Smooth muscle cell (in vitro differentiated cells): ENCODE measurements at regions not wholly inside any gene's neighbourhood (a gene's known extent, or its start where the extent isn't known, plus 50 kb on each side); places are given as distances from the start of the nearest gene placed in this dataset.

Experiments
- DNase-seq: peaks from one replicate; lab custom pipeline; 2025; ENCODE audit not compliant: unreplicated experiment; lab: John Stamatoyannopoulos, UW
- H2AFZ ChIP-seq: fragments of 200-600 bp; sonication (generic); 2 replicates; pipeline ENCODE4 v1.6.0; 2016; ENCODE audit warnings: antibody characterized with exemption, low read depth, mild to moderate bottlenecking
- H3F3A ChIP-seq: fragments of 200-600 bp; sonication (generic); 2 replicates; pipeline ENCODE4 v1.6.0; 2017; ENCODE audit warnings: antibody characterized with exemption, low read depth
- H3K27ac ChIP-seq: fragments of 200-600 bp; sonication (generic); 2 replicates; pipeline ENCODE4 v1.5.1; 2016; ENCODE audit warnings: low read depth, mild to moderate bottlenecking
- H3K27me3 ChIP-seq: fragments of 200-600 bp; sonication (generic); 2 replicates; pipeline ENCODE4 v1.6.1; 2016; ENCODE audit warnings: low read depth, mild to moderate bottlenecking
- H3K36me3 ChIP-seq: fragments of 200-600 bp; sonication (generic); 2 replicates; pipeline ENCODE4 v1.5.1; 2016; ENCODE audit warnings: low read depth
- H3K4me1 ChIP-seq: fragments of 200-600 bp; sonication (generic); 2 replicates; pipeline ENCODE4 v1.5.1; 2016; ENCODE audit warnings: low read depth
- H3K4me2 ChIP-seq: fragments of 200-600 bp; sonication (generic); 2 replicates; pipeline ENCODE4 v1.6.0; 2016; ENCODE audit warnings: mild to moderate bottlenecking
- H3K4me3 ChIP-seq: fragments of 200-600 bp; sonication (generic); 2 replicates; pipeline ENCODE4 v1.5.1; 2016; ENCODE audit warnings: mild to moderate bottlenecking
- H3K79me2 ChIP-seq: fragments of 200-600 bp; sonication (generic); 2 replicates; pipeline ENCODE4 v1.6.0; 2016; ENCODE audit warnings: low read depth, mild to moderate bottlenecking
- H3K9ac ChIP-seq: fragments of 200-600 bp; sonication (generic); 2 replicates; pipeline ENCODE4 v1.6.0; 2016; ENCODE audit warnings: low read depth
- H3K9me3 ChIP-seq: fragments of 200-600 bp; sonication (generic); replicated peaks from 2 replicates; pipeline ENCODE4 v1.5.1; 2016; ENCODE audit warnings: low read depth
- H4K20me1 ChIP-seq: fragments of 200-600 bp; sonication (generic); 2 replicates; pipeline ENCODE4 v1.6.0; 2016; ENCODE audit warnings: low read depth
- WGBS: methylation state at CpG from one replicate; pipeline ENCODE4 v1.1.7; 2016; ENCODE audit warnings: low lambda C conversion rate; 5-methylcytosine and 5-hydroxymethylcytosine counted together
- TF ChIP-seq, protein P1 (sequence below): fragments of 200-600 bp; sonication (generic); IDR thresholded peaks from 2 replicates; pipeline ENCODE4 v1.5.1; 2017; ENCODE audit warnings: borderline replicate concordance, mild to moderate bottlenecking, antibody characterized with exemption; ENCODE audit not compliant: insufficient read depth, poor library complexity, severe bottlenecking

DNA sequence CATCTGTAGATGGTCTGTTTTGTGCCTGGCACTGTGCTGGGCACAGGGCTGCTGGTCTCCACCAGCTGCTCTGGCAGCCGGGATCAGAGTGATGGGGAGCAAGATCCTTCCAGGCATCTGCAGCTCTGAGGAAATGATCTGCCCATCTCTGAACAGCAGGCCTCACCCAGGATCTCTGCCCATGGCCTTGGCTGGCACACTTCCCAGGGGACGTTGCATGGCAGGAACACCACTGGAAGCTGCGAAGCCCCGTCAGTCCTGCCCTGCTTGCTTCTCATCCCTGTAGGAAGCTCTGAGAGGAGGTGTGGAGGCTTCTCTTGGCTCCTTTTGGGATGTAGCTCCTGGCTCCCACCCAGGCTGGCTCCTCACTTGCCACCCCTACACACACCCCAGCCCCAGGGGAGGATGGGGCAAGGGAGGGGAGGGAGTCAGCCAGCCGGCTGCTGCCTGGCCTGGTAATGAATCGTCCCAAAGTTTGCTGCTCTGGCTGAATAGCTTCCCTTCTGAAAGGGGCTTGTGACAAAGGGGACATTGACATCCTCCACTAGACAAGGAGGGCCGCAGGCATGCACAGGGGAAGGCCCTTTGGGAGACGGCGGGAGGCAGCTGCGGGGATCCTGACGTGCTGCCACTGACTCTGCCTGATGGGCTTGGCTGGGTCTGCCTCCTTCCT, 108.9 kb downstream of the VEGFA start:
- H3K4me1 ChIP-seq = peaks cover 6% of the 10 kb centered on the region
- no peaks in the 10 kb centered on the region for H3K9me3 ChIP-seq
- no peak overlapping the region for H2AFZ ChIP-seq

DNA sequence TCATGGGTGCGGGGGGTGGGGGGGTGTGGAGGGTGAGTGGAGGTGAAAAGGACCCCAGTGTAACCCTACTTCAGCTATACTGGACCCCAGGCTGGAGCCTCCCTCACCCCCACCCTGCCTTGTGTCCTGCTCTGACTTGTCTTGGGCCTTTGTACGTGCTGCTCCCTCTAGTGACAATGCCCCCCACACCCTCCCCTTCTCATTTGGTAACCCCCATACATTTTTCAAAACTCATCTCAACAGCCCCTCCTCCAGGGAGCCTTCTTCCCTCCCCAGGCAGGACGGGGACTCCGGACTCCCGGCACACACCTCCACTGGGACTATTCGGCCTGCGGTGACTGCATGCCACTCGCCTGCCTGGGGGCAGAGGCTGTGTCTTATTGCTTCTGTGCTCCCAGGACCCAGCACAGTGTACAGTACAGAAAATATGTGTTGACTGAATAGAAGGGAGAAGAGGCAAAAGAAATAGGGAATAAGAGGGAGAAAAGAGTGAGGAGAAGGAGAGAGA, 108.2 kb downstream of the VEGFA start:
- Histone ChIP-seq H3K9ac (no peak overlapping the region), H4K20me1 (no peaks in the 10 kb centered on the region), H3K4me1 (peaks cover 6% of the 10 kb centered on the region), H3K36me3 (no peaks in the 10 kb centered on the region), H3K4me3 (no peak overlapping the region), H3K9me3 (no peaks in the 10 kb centered on the region), H3K27ac (no peak overlapping the region), H3K4me2 (no peak overlapping the region), H3F3A (no peaks in the 10 kb centered on the region), H3K27me3 (no peaks in the 10 kb centered on the region), H3K79me2 (no peaks in the 10 kb centered on the region), H2AFZ (no peak overlapping the region)
- TF ChIP-seq, protein P1, sequence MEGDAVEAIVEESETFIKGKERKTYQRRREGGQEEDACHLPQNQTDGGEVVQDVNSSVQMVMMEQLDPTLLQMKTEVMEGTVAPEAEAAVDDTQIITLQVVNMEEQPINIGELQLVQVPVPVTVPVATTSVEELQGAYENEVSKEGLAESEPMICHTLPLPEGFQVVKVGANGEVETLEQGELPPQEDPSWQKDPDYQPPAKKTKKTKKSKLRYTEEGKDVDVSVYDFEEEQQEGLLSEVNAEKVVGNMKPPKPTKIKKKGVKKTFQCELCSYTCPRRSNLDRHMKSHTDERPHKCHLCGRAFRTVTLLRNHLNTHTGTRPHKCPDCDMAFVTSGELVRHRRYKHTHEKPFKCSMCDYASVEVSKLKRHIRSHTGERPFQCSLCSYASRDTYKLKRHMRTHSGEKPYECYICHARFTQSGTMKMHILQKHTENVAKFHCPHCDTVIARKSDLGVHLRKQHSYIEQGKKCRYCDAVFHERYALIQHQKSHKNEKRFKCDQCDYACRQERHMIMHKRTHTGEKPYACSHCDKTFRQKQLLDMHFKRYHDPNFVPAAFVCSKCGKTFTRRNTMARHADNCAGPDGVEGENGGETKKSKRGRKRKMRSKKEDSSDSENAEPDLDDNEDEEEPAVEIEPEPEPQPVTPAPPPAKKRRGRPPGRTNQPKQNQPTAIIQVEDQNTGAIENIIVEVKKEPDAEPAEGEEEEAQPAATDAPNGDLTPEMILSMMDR = no peak
- WGBS = 75% methylated on average over 7 of the region's 8 CpGs
- DNase-seq = no peak

More for the DNA sequence above, 108.9 kb downstream of the VEGFA start:
- 88% methylated on average over 11 of the region's 11 CpGs for WGBS
- TF ChIP-seq, protein P1 = no peak
- Histone ChIP-seq H4K20me1 (no peaks in the 10 kb centered on the region), H3K27me3 (no peaks in the 10 kb centered on the region), H3F3A (no peaks in the 10 kb centered on the region), H3K79me2 (no peaks in the 10 kb centered on the region), H3K4me3 (no peak overlapping the region), H3K27ac (no peak overlapping the region), H3K36me3 (no peaks in the 10 kb centered on the region), H3K4me2 (no peak overlapping the region), H3K9ac (no peak overlapping the region)
- DNase-seq = no peak

DNA sequence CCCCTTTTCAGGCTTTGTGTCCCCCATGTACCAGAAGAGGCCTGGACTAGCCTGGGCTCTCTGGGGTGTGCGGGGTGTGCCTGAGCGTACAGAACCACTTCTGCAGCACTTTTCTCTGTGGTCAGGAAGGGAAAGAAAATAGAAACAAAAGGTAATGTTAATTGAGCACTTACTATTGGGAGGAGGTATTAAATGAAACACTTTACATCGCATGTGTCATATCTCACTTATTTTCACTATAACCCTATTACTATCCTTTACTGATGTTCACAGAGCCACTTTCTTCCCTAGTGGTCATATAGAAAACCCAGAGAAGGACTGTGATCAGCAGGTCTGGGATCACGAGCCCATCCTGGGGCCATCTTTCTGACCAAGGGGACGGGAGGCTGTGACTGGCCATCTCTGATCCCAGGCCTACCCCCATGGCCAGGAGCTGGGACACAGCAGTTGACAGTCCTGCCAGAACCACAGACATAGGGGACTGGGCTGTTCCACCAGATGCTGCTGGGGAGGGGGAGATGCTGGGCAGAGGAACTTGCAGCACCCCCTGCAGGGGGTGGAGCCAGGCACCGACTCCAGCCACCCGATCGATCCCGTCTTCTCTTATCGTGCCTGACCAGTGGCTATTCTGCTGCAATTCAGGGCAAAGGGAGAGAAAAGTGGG, 107.6 kb downstream of the VEGFA start:
- DNase-seq = no peak
- Histone ChIP-seq H3K27ac (no peak overlapping the region), H3K9ac (no peak overlapping the region), H3K4me3 (no peak overlapping the region), H3K36me3 (no peaks in the 10 kb centered on the region), H2AFZ (no peak overlapping the region), H4K20me1 (no peaks in the 10 kb centered on the region), H3K9me3 (no peaks in the 10 kb centered on the region), H3K27me3 (no peaks in the 10 kb centered on the region), H3F3A (no peaks in the 10 kb centered on the region), H3K4me1 (peaks cover 6% of the 10 kb centered on the region), H3K79me2 (no peaks in the 10 kb centered on the region), H3K4me2 (no peak overlapping the region)
- WGBS = 96% methylated on average over 5 of the region's 10 CpGs
- TF ChIP-seq, protein P1 = no peak
